CD4-positive, alpha-beta T cell treated with Interleukin-15 for 1 hour (primary cell): ENCODE measurements at regions not wholly inside any gene's neighbourhood (a gene's known extent, or its start where the extent isn't known, plus 50 kb on each side); places are given as distances from the start of the nearest gene placed in this dataset.

Experiments
- DNase-seq: peaks from one replicate; pipeline ENCODE4 v3.0.0-alpha.2; 2020

GRCh38 chr2:64322433-64322832 is 131.5 kb upstream of the LGALSL start:
- no peak for DNase-seq

GRCh38 chr2:64323197-64323596 is 130.8 kb upstream of the LGALSL start:
- DNase-seq = no peak

- DNase-seq = no peak
These were observed 129.1 kb upstream of the LGALSL start for GRCh38 chr2:64324746-64325410.

GRCh38 chr2:64325477-64325851 is 128.5 kb upstream of the LGALSL start:
- DNase-seq = no peak

DNA sequence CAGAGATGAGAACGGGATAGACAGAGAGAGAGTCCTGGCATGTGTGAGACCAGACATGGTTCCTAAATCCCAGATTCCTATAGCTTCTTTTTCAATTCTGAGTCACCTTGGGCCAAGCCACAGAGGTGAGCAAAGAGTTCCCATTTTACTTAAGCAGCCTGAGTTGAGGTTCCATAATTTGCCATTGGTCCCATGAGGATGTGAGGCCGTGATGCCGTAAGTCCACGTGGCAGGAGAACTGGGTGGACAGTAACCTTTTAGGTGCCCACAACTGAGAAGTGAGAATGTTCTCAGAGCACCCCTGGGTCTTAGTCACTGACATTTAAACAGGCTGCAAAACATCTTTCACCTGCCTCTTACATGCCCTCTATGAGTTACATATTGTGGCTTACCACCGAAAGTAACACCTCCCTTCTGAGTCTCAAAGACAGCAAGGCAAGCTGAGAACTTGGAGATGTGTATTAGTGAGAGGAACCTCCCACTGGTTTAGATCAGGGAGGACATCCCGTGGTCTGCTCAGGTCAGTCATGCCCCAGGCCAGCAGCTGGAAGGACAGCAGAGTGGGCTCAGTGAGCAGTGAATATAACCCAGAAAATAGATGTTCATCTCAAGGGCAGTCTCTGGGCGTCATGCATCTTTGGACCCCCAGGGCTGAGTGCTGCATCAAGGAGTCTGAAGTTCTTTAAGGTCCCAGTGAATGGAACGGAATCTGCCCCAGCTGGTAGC is 127.9 kb upstream of the LGALSL start:
- DNase-seq = peak; percentile 55

DNA sequence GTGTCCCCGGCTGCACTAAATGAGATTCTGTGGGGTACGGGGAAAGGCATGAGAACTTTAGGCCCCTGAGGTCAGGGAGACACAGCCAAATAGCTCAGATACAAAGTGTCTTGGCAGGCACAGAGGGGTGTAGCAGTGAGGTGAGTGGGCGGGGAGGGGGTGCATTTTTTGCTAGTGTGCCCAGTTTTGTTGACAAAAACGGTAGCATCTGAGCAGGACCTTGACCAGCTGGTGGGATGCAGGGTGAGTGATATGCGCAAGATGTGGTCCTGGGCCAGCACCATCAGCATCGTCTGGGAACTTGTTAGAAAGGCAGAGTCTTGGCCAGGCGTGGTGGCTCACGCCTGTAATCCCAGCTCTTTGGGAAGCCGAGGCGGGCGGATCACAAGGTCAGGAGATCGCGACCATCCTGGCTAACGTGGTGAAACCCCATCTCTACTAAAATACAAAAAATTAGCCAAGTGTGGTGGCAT is 127.3 kb upstream of the LGALSL start:
- DNase-seq = no peak

DNA sequence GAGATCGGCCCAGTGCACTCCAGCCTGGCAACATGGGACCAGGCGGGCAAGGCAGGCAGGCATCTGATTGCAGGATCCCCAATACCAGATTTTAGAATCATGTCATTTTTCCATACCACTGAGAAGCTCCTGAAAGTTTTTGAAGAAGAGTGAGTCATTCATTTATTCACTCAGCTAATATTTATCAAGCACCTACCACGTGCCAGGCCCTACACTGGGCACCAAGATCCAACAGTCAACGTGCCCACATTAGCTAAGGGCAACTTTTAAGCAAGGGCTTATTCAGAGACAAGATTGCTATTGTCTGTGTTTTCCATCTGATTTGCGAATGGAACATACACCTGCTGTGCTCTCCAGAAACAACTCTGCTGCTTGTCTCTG is 126.8 kb upstream of the LGALSL start:
- DNase-seq = no peak

DNA sequence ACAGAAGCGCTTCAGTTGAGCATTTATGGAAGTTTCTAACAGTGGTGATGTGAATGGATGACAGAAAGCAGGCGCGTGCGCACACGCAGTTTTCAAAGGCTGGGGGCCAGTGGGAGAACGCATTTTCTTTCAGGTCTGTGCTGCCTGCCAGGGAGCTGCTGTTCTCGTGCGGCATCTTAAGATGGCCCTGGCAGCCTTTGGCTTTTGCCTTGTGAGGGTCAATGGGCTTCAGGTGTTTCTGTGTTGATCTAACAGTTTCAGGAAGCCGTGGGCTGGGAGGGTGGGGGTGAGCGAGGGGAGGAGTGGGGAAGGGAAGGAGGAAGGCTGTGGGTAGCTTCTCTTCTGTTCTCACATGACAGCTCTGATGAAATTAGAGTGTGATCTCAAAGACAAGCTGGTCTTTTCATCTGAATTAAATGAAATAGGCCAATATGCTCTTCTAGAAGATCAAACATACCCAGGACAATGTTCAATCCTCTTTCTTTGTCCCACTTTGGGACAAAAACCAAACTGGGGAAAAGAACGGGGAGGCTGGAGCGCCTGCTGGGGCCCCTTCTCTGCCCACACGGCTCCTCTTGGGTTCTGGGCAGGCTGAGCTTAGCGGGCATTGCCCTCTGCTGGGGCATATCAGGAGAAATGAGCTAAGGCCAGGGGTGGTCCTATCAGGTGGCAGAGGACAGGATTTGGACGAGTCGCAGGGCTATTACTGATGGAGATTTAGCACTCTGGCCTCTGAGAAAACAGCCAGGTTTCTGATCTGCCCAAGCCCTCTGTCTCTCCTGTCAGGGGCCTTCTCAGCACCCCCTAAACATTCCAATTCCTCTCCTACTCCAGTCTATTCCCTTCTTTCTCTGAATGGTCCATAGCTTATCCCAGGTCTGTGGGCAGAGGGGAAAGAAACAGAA is 126.2 kb upstream of the LGALSL start:
- DNase-seq = peak; percentile 65

GRCh38 chr2:64328415-64328722 is 125.6 kb upstream of the LGALSL start:
- no peak for DNase-seq

DNA sequence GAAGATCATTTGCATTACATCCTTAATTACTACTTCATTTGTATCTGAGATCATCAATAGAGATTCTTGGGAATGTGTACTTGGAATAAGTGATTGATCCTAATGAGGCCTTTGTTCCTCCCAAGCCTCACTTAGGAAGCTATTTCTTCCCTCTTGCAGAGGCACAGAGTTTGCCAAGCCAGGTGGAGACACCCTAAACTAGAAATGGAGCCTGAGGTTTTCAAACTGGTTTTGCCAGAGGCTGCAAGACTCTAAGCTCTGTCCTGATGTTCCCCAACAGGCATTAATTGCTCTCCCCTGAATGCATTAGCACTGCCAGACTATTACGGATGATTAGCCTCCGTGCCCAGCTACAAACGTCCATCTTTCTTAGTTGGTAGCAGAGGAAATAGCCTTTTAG is 125.2 kb upstream of the LGALSL start:
- DNase-seq = no peak

- DNase-seq = no peak
These were observed 124.1 kb upstream of the LGALSL start for GRCh38 chr2:64329848-64330247.

GRCh38 chr2:64330281-64331113 is 123.5 kb upstream of the LGALSL start:
- DNase-seq = peak; percentile 77

- no peak for DNase-seq
These were observed 122.8 kb upstream of the LGALSL start for GRCh38 chr2:64331114-64331645.

- no peak for DNase-seq
These were observed 121.9 kb upstream of the LGALSL start for GRCh38 chr2:64331849-64332699.

- DNase-seq = no peak
These were observed 117.8 kb upstream of the LGALSL start for GRCh38 chr2:64336171-64336570.

DNA sequence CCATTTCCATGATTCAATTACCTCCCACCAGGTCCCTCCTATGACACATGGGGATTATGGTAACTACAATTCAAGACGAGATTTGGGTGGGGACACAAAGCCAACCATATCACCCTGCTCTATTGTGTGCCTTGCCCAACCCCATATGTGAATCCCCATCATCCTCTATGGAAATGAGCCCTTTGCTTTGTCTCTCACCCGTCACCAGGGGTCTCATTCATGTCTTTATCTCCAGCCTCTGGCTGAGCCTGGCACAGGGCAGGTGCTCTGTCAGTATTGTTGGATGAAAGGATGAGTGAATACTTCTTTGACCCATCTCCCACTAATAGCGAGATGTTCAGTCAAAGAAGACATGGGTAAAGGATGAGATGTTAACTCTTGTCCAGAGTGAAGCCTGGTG is 116.6 kb upstream of the LGALSL start:
- DNase-seq = no peak

GRCh38 chr2:64338108-64338507 is 115.9 kb upstream of the LGALSL start:
- no peak for DNase-seq

DNA sequence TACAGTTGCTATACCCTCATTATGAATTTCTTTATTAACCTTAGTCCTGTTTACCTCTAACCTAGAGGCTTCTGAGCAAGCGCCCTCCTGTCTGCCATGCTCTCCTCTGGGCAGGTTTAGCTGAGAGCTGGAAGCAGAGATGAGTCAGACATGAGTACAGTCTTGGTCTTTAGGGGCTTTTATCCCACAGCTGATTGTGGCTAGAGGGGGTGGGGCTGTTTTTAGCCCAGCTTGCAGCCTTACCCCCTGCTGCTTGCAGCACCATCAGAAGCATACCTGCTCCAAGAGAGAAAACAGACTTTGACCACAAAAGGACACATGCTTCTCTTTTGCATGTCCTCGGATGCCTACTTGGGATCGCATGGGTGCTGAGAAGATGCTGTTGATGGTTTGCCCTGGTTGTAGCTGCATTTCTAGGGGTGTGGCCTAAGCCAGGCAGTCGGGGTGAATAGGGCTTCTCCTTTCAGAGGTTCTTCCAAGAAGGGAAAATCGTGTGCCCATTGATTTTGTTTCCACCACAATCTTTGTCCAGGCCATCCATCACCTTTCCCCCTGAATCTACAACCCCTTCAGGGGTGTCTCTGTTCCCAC is 115.0 kb upstream of the LGALSL start:
- DNase-seq = no peak

GRCh38 chr2:64341461-64341860 is 112.5 kb upstream of the LGALSL start:
- no peak for DNase-seq

GRCh38 chr2:64342195-64343099 is 111.5 kb upstream of the LGALSL start:
- DNase-seq = no peak
